Fibroblast of lung (primary cell): ENCODE measurements at regions not wholly inside any gene's neighbourhood (a gene's known extent, or its start where the extent isn't known, plus 50 kb on each side); places are given as distances from the start of the nearest gene placed in this dataset.

Experiments used
- CTCF ChIP-seq, 2 donors: IDR thresholded peaks in 1 of 2; conservative IDR thresholded peaks in 1 of 2; 1 replicate in 1 of 2; 2 replicates in 1 of 2; pipeline ENCODE4 v1.5.1; 2011 to 2012; ENCODE audit warnings: low read length in 2 of 2, control low read depth in 1 of 2, inconsistent platforms in 1 of 2, low read depth in 1 of 2, mild to moderate bottlenecking in 1 of 2
- EZH2 ChIP-seq: IDR thresholded peaks from 2 replicates; pipeline ENCODE4 v1.5.1; 2012; ENCODE audit warnings: low read length, control low read depth, mild to moderate bottlenecking; ENCODE audit errors: missing control alignments

GRCh38 chr17:5788266-5788900 is 204.1 kb upstream of the NLRP1 start:
- TF ChIP-seq CTCF (conservative IDR thresholded peaks at IDR 0.05 in 1 of 2, IDR thresholded peaks at IDR 0.05 in 1 of 2; ENCODE audit: low read depth in 1 of 2, low read length in 2 of 2), result no peak
- no peak for TF ChIP-seq EZH2
